ENCODE measurements at regions not wholly inside any gene's neighbourhood (a gene's known extent, or its start where the extent isn't known, plus 50 kb on each side); places are given as distances from the start of the nearest gene placed in this dataset.
A peak's percentile ranks its signal among the peaks of the same experiment; 100 is the strongest.
"Not testable (repeated sequence)": the region's sequence is repeated elsewhere in the genome, so short reads cannot be mapped to it uniquely, and the experiment has no call there.

DNA sequence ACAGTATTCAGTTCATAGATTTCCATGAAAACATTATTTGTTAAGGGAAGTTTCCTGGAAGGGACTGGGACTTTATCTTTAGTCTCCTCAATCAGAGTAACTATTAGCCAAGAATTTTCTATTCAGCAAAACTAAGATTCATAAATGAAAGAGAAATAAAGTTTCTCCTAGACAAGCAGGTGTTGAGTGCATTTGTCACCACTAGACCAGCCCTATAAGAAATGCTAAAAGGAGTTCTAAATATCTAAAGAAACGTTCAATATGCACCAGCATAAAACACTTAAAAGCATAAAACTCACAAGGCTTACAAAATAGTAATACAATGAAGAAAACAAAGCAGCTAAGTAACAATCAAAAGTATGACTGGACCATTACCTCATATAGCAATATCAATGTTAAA is 423.0 kb downstream of the TECRL start:
- Histone ChIP-seq H3K36me3 (no peaks in the 10 kb centered on the region), H3K4me1 (no peaks in the 10 kb centered on the region), H3K9me3 (peaks cover 0 to 4% (median 1%) of the 10 kb centered on the region in 4 donors), H3K27me3 (no peaks in the 10 kb centered on the region), H3K27ac (no peak overlapping the region), H3K4me3 (no peak overlapping the region)
- ATAC-seq (ENCODE audit: low FRiP score in 2 of 2), result no peak
- 35 to 38% methylated on average over 1 of the region's 1 CpG for WGBS, 2 donors
- no peak for DNase-seq
- TF ChIP-seq POLR2A (IDR thresholded peaks at IDR 0.05), result no peak
- no peak for TF ChIP-seq EP300 (IDR thresholded peaks at IDR 0.05)
- TF ChIP-seq POLR2AphosphoS5 (IDR thresholded peaks at IDR 0.05), result no peak
- TF ChIP-seq, protein P1, sequence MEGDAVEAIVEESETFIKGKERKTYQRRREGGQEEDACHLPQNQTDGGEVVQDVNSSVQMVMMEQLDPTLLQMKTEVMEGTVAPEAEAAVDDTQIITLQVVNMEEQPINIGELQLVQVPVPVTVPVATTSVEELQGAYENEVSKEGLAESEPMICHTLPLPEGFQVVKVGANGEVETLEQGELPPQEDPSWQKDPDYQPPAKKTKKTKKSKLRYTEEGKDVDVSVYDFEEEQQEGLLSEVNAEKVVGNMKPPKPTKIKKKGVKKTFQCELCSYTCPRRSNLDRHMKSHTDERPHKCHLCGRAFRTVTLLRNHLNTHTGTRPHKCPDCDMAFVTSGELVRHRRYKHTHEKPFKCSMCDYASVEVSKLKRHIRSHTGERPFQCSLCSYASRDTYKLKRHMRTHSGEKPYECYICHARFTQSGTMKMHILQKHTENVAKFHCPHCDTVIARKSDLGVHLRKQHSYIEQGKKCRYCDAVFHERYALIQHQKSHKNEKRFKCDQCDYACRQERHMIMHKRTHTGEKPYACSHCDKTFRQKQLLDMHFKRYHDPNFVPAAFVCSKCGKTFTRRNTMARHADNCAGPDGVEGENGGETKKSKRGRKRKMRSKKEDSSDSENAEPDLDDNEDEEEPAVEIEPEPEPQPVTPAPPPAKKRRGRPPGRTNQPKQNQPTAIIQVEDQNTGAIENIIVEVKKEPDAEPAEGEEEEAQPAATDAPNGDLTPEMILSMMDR (IDR thresholded peaks at IDR 0.05), result no peak

DNA sequence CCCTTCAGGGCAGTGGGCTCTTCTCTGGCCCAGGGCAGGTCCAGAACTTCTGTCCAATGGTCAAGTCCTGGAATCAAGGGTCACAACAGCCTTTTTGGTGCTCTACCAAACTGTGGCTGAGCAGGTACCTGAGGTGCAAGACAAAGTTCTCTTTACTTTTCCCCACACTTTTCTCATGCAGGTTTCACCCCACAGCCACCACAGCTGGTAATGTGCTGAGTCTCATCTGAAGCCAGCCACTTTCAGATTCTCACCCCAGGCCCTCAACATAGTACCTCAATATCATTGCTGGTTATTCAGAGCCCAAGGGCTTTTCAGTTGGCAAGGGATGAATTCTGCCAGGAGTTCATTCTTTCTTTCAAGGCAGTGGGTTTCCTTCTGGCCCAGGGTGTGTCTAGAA is 426.0 kb downstream of the TECRL start:
- peaks cover 0 to 4% (median 1%) of the 10 kb centered on the region in 4 donors for H3K9me3 ChIP-seq
- TF ChIP-seq POLR2A (IDR thresholded peaks at IDR 0.05) (no peak), EP300 (IDR thresholded peaks at IDR 0.05) (no peak), POLR2AphosphoS5 (IDR thresholded peaks at IDR 0.05) (no peak)
- TF ChIP-seq, protein P1 (IDR thresholded peaks at IDR 0.05), result no peak
- DNase-seq, result no peak
- no peak overlapping the region for H3K4me3 ChIP-seq
- no peaks in the 10 kb centered on the region for H3K4me1 ChIP-seq
- no peak for ATAC-seq (ENCODE audit: low FRiP score in 2 of 2)
- no peaks in the 10 kb centered on the region for H3K36me3 ChIP-seq
- no peaks in the 10 kb centered on the region for H3K27me3 ChIP-seq
- H3K27ac ChIP-seq, result no peak overlapping the region

DNA sequence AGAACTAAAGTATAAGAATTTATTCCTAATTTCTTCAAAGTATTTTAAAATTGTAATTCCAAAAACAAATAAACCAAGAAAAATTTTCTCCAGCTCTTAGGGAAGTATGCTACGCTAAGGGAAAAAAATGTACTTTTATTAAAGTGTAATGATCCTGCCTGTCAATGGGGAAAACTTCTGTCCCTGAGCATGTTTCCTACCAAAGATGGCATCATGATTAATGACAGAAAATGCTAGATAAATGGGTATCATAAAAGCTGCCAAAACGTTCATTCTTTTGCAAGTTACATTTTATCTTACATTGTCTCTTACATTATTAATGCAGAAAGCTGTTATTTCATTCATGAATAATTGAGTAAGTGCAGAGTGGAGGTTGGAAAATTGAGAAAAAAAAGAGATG is 443.4 kb downstream of the TECRL start:
- no peaks in the 10 kb centered on the region for H3K4me1 ChIP-seq
- TF ChIP-seq EP300 (IDR thresholded peaks at IDR 0.05), result no peak
- TF ChIP-seq, protein P1 (IDR thresholded peaks at IDR 0.05), result no peak
- no peaks in the 10 kb centered on the region for H3K27me3 ChIP-seq
- no peak overlapping the region for H3K4me3 ChIP-seq
- ATAC-seq (ENCODE audit: low FRiP score in 2 of 2) (no peak), DNase-seq (no peak)
- no peaks in the 10 kb centered on the region for H3K36me3 ChIP-seq
- no peaks in the 10 kb centered on the region for H3K9me3 ChIP-seq
- WGBS, 2 donors, result 52 to 53% methylated on average over 2 of the region's 2 CpGs
- no peak overlapping the region for H3K27ac ChIP-seq

DNA sequence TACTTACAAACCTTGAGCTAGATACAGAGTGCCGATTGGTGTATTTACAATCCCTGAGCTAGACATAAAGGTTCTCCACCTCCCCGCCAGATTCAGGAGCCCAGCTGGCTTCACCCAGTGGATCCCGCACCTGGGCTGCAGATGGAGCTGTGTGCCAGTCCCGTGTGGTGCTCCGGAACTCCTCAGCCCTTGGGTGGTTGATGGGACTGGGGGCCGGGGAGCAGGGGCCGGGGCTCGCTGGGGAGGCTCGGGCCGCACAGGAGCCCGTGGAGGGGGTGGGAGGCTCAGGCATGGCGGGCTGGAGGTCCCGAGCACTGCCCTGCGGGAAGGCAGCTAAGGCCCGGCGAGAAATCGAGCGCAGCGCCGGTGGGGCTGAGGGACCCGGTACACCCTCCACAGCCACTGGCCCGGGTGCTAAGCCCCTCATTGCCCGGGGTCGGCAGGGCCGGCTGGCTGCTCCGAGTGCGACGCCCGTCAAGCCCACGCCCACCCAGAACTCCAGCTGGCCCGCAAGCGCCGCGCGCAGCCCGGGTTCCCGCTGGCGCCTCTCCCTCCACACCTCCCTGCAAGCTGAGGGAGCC is 466.5 kb downstream of the TECRL start:
- H3K4me3 ChIP-seq; H3K4me1 ChIP-seq; H3K36me3 ChIP-seq; H3K27ac ChIP-seq; H3K9me3 ChIP-seq; H3K27me3 ChIP-seq; ATAC-seq (ENCODE audit: low FRiP score in 2 of 2): not testable (repeated sequence)
- 90 to 92% methylated on average over 3 to 32 of the region's 38 CpGs for WGBS, 2 donors
- DNase-seq, result peak in 1 of 2 donors; percentile 77

DNA sequence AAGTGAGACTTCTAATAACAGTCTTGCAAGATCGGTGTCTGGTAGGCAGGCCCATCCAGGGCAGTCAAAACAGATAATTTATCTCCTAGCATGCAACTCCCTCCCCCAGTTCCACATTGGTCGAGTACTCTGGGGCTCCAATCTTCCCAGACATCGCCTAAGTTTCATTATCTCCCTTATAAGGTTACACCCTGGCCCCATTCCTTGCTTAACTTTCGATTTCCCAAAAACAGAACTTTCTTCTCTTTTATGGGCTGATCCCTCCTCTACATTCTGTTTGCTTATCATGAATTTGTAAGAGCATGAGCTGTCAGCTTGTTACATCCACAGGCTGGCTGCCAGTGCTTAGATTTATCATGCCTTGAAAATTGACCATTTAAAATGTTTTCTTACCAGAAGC is 471.3 kb downstream of the TECRL start:
- Histone ChIP-seq H3K36me3 (no peaks in the 10 kb centered on the region), H3K4me1 (no peaks in the 10 kb centered on the region), H3K4me3 (no peak overlapping the region), H3K27ac (no peak overlapping the region), H3K9me3 (no peaks in the 10 kb centered on the region), H3K27me3 (no peaks in the 10 kb centered on the region)
- TF ChIP-seq EP300 (IDR thresholded peaks at IDR 0.05) (no peak), POLR2AphosphoS5 (IDR thresholded peaks at IDR 0.05) (no peak), POLR2A (IDR thresholded peaks at IDR 0.05) (no peak)
- TF ChIP-seq, protein P1 (IDR thresholded peaks at IDR 0.05), result no peak
- DNase-seq (no peak), ATAC-seq (ENCODE audit: low FRiP score in 2 of 2) (peak; percentile 55 to 91)
- WGBS, 2 donors, result 57 to 60% methylated on average over 4 of the region's 4 CpGs
